ENCODE measurements at regions not wholly inside any gene's neighbourhood (a gene's known extent, or its start where the extent isn't known, plus 50 kb on each side); places are given as distances from the start of the nearest gene placed in this dataset.

DNA sequence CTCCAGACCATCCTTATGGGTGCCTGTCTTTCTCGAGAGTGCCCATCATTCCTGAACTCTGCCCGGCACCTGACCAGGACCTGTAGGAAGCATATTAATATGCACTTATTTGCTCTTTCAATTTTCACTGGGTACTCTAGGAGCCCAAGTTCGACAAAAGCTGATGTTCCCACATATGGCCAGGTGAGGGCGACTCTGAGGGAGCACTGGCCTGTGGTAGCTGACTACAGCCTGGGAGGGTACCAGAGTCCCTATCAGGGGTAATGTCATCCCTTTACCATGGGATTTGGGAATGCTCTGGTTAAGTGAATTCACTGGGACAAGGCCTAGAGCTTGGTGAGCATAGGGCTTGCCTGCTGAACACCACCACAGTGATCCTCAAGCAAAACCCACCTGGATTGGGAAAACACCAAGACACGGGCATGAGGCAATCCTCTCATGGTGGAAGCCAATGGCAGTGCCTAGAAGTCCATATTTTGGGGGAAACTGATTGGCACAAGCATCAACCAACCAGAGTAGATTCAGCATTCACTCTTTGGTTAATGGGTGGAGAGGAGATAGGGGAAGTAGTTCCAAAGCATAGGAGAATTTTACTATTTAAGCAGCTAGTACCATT, 112.2 kb downstream of the MTX3 start:
- no peak for DNase-seq (ENCODE audit: low read depth in 2 of 2)

DNA sequence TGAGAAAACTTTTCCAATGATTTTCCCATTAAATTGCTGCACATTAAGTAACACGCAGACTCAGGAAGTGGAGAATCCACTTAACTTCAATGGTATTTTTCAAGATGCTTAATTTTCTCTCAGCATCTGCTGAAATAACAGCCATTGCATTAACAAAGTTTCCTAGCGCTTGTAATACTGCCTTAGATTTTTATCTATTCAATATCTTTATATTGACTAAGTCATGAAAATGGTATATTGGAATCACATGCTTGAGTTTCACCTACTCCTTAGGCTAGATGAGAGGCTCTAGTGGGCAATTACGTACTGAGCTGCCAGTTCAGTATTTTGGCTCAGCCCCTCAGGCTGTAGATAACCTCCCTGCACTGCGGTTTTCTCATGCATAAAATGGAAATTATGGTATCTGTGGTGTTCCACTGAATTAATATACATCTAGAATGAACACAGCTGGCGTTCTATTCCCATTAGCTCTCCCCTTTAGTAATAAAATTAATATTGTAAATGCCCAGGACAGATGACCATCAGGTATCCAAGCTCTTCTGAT, 112.9 kb downstream of the MTX3 start:
- TF ChIP-seq, protein P1, sequence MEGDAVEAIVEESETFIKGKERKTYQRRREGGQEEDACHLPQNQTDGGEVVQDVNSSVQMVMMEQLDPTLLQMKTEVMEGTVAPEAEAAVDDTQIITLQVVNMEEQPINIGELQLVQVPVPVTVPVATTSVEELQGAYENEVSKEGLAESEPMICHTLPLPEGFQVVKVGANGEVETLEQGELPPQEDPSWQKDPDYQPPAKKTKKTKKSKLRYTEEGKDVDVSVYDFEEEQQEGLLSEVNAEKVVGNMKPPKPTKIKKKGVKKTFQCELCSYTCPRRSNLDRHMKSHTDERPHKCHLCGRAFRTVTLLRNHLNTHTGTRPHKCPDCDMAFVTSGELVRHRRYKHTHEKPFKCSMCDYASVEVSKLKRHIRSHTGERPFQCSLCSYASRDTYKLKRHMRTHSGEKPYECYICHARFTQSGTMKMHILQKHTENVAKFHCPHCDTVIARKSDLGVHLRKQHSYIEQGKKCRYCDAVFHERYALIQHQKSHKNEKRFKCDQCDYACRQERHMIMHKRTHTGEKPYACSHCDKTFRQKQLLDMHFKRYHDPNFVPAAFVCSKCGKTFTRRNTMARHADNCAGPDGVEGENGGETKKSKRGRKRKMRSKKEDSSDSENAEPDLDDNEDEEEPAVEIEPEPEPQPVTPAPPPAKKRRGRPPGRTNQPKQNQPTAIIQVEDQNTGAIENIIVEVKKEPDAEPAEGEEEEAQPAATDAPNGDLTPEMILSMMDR (IDR thresholded peaks at IDR 0.05; ENCODE audit: low read depth, low read length): no peak
- no peak overlapping the region for H3K4me3 ChIP-seq (replicated peaks in 1 of 2; ENCODE audit: low read depth in 2 of 2, low read length in 2 of 2)
- no peak for DNase-seq (ENCODE audit: low read depth in 2 of 2)

More for the DNA sequence above, 112.2 kb downstream of the MTX3 start:
- H3K4me3 ChIP-seq (replicated peaks in 1 of 2; ENCODE audit: low read depth in 2 of 2, low read length in 2 of 2): no peak overlapping the region
- TF ChIP-seq, protein P1 (IDR thresholded peaks at IDR 0.05; ENCODE audit: low read depth, low read length): peak; percentile 53

DNA sequence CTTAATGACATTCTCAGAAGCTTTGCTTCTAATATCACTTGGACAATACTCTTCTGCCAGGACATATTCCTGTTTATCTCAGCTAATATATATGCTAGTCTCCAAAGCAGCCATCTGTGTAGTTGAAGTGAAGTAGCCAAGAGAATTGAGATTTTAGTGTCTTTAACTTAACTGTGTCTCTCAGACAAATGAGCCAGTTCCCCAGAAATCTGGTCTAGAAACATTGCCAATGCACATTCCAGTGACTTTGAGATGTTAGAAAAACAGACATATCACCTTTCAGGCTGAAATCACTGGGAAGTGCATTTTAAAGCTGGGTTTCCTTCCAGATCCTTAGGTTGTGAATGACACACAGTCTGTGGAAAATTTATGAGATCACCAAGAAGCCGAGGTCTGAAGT, 114.6 kb downstream of the MTX3 start:
- DNase-seq (ENCODE audit: low read depth in 2 of 2): no peak
- TF ChIP-seq, protein P1 (IDR thresholded peaks at IDR 0.05; ENCODE audit: low read depth, low read length): no peak
- H3K4me3 ChIP-seq (replicated peaks in 1 of 2; ENCODE audit: low read depth in 2 of 2, low read length in 2 of 2): no peak overlapping the region

DNA sequence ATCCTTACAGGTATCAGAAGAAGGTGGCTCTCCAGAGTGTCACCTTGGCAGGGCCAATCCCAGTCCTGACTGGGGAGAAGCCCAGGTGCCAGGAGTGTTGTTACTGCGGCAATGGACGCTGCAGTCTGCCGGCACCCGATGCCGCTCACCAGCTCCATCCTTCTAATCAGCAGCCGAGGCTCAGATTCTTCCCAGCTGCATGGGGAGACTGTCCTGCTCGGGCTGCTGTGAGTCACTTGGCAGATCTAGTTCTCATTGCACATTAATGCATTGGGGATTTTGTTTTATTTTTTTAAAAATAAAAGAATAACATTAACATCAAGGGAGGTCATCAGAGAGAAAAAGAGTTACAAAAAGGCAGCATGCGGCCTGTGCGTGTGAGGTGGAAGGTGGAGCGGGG, 115.8 kb downstream of the MTX3 start:
- DNase-seq (ENCODE audit: low read depth in 2 of 2): peak; percentile 12 to 60
- TF ChIP-seq, protein P1 (IDR thresholded peaks at IDR 0.05; ENCODE audit: low read depth, low read length): no peak
- H3K4me3 ChIP-seq (replicated peaks in 1 of 2; ENCODE audit: low read depth in 2 of 2, low read length in 2 of 2): no peak overlapping the region

DNA sequence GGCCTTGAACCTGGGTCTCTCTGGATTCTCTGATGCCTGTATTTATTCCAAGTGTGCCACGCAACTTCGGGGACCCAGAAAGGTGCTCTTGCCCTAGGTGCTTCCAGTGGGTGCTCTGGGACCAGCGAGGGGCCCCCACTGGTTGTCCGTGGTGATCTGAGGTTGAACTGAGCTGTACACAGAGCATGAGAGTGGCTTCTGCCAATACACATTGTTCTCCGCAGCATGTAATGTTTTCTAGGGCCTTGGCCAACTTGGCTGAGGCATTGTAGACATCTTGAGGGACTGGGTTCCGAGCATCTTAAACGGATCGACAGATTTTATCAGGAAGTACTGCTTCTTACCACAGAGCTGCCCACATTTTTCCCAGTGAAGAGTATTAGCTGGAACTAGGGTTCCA, 117.9 kb downstream of the MTX3 start:
- DNase-seq (ENCODE audit: low read depth in 2 of 2): no peak
- TF ChIP-seq, protein P1 (IDR thresholded peaks at IDR 0.05; ENCODE audit: low read depth, low read length): no peak
- H3K4me3 ChIP-seq (replicated peaks in 1 of 2; ENCODE audit: low read depth in 2 of 2, low read length in 2 of 2): no peak overlapping the region

DNA sequence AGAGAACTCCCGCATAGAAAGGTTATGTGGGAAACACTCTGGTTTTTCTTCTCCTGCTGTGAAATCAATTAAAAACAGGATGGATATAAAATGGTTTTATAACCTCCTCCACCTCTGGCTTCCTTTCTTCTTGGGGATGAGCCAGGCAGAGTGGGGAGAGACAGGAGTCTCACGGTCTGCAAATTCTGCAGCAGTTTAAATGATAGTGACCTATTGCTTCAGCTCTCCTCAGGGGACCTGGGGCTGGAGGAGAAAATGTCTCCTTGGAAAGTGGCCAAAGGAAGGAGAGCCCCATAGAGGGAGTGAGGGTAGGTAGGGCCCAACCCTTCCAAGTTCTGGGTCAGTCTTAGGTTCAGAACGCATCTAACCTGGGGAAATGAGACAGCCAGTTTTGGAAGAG, 118.8 kb downstream of the MTX3 start:
- TF ChIP-seq, protein P1 (IDR thresholded peaks at IDR 0.05; ENCODE audit: low read depth, low read length): no peak
- DNase-seq (ENCODE audit: low read depth in 2 of 2): no peak
- no peak overlapping the region for H3K4me3 ChIP-seq (replicated peaks in 1 of 2; ENCODE audit: low read depth in 2 of 2, low read length in 2 of 2)
